ENCODE measurements at regions not wholly inside any gene's neighbourhood (a gene's known extent, or its start where the extent isn't known, plus 50 kb on each side); places are given as distances from the start of the nearest gene placed in this dataset.

DNA sequence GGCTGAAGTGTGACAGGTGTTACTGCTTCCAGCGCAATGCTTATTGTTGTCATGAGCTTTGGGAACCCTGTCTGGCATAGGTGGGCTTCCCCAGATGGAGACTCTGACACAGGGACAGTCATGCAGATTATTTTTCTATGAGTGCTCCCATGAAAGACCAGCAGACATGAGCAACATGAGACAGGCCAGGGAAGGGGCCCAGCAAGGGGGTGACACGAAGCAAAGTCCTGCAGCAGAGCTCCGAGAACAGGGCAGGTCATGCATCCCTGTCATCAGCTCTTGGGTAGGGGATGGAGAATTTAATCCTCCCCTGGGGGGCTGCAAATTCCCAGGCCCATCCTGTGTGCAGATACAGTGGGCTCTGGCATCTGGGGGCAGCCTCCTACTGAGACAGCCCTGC, 77.4 kb downstream of the CTAGE1 start:
- TF ChIP-seq EZH2phosphoT487 (IDR thresholded peaks at IDR 0.05; ENCODE audit: low read depth, severe bottlenecking, unreplicated experiment) (no peak), EZH2 (IDR thresholded peaks at IDR 0.05; ENCODE audit: borderline replicate concordance) (no peak), CTCF (IDR thresholded peaks at IDR 0.05; ENCODE audit: poor library complexity) (no peak)

Data from hepatocyte (in vitro differentiated cells).